ENCODE measurements at regions not wholly inside any gene's neighbourhood (a gene's known extent, or its start where the extent isn't known, plus 50 kb on each side); places are given as distances from the start of the nearest gene placed in this dataset.

DNA sequence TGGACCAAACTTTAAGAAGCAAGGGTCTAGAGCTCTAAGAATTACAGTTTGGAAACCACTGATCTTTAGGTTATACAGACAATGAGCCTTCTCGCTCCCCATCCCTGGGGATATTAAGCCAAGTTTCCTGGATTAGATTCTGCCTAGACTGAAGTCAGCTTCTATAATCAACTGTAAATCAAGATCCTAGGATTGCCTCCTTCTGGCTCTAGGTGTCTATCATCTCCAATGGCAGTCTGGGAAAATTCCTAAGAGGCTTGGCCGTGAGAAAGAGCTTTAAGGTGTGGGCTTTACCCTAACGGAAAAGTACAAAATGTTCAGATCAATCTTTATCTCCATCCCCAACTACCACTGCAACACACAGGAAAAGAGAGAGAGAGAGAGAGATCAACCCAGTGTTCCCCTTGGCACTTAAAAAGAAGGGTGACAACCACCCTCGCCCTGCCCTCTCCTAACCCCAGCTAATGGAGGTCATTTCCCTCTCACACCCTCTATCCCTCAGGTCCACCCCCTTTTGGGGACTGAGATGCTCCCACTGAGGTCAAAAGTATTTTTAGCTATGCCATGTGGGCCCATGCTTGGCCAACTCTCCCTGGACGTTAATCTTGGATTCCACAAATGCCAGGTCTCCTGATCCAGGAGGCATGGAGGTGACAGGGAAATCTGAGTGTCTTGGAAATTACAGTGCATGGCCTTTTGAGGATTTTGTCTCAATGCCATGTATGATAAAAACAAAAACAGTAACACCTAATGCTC is 202.8 kb upstream of the BCL6 start:
- Histone ChIP-seq H3K9ac (no peak overlapping the region), H3K79me2 (no peaks in the 10 kb centered on the region), H3K4me3 (ENCODE audit: low read depth, low read length) (no peak overlapping the region), H3K4me2 (ENCODE audit: low read length) (no peak overlapping the region), H2AFZ (no peak overlapping the region), H3K9me3 (ENCODE audit: control insufficient read depth, low read length) (no peaks in the 10 kb centered on the region), H3K27ac (no peak overlapping the region), H3K4me1 (peaks cover 11% of the 10 kb centered on the region), H3K36me3 (ENCODE audit: control insufficient read depth, insufficient read depth, low read length) (no peaks in the 10 kb centered on the region), H3K27me3 (ENCODE audit: control insufficient read depth, insufficient read depth, low read length) (no peaks in the 10 kb centered on the region)
- TF ChIP-seq, protein P1, sequence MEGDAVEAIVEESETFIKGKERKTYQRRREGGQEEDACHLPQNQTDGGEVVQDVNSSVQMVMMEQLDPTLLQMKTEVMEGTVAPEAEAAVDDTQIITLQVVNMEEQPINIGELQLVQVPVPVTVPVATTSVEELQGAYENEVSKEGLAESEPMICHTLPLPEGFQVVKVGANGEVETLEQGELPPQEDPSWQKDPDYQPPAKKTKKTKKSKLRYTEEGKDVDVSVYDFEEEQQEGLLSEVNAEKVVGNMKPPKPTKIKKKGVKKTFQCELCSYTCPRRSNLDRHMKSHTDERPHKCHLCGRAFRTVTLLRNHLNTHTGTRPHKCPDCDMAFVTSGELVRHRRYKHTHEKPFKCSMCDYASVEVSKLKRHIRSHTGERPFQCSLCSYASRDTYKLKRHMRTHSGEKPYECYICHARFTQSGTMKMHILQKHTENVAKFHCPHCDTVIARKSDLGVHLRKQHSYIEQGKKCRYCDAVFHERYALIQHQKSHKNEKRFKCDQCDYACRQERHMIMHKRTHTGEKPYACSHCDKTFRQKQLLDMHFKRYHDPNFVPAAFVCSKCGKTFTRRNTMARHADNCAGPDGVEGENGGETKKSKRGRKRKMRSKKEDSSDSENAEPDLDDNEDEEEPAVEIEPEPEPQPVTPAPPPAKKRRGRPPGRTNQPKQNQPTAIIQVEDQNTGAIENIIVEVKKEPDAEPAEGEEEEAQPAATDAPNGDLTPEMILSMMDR (IDR thresholded peaks at IDR 0.05), result no peak

DNA sequence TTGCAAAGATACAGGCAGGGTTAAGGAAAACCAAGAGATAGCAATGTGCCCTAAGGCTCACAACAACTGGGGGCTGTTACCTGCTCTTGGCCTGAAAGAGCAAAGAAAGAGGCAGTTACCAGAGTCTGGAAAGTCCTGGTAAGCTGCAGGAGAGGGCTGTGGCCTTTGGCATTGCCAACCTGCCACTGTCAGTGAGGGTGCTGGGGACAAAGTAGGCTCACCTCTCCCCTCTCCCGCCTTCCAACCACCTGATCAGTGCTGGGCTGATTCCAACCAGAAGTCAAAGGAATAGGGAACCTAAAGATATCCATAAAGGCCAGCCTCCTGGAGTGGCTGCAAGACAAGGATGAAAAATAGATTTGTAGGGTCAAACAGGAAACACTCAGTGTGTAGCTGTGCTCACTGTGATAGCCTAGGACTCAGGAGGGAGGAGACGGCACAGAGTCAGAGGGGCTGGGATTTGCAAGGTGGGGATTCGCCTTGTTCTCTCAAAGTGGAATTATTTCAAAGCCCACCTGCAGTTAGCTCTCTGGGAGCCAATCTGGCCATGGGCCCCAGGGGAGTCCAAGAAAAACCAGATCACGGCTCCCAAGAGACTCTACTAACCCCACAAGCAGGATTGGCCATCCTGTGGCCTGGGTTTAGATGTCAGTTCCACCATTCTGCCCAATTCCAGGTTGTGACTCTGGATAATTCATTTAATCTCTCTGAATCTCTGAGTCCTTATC is 204.0 kb upstream of the BCL6 start:
- Histone ChIP-seq H3K4me3 (ENCODE audit: low read depth, low read length) (no peak overlapping the region), H3K9me3 (ENCODE audit: control insufficient read depth, low read length) (no peaks in the 10 kb centered on the region), H3K4me1 (peaks cover 11% of the 10 kb centered on the region), H2AFZ (no peak overlapping the region), H3K4me2 (ENCODE audit: low read length) (no peak overlapping the region), H3K36me3 (ENCODE audit: control insufficient read depth, insufficient read depth, low read length) (no peaks in the 10 kb centered on the region), H3K79me2 (no peaks in the 10 kb centered on the region), H3K27me3 (ENCODE audit: control insufficient read depth, insufficient read depth, low read length) (no peaks in the 10 kb centered on the region), H3K9ac (no peak overlapping the region), H3K27ac (no peak overlapping the region)
- TF ChIP-seq, protein P1 (IDR thresholded peaks at IDR 0.05), result no peak

DNA sequence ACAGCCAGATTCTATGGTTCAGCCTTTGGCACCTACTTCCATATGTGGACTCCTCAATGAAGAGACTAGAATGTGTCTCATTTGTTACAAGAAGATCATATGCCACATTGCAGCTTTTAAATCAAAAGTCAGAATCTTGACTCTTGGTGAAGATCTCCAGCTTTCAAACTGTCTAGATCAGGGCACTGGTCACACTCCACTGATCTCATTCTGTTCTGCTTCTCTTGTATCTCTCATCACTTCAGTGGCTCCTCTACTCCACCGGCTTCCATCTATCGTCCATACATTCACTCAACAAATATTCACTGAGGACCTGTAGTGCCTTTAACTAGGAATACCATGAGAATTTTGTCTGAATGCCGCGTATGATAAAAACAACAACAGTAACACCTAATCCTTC is 203.3 kb upstream of the LPP start:
- no peaks in the 10 kb centered on the region for H3K36me3 ChIP-seq (ENCODE audit: control insufficient read depth, insufficient read depth, low read length)
- H3K4me1 ChIP-seq, result peaks cover 11% of the 10 kb centered on the region
- no peak overlapping the region for H3K4me2 ChIP-seq (ENCODE audit: low read length)
- H3K79me2 ChIP-seq, result no peaks in the 10 kb centered on the region
- no peak overlapping the region for H3K4me3 ChIP-seq (ENCODE audit: low read depth, low read length)
- H3K27ac ChIP-seq, result no peak overlapping the region
- no peaks in the 10 kb centered on the region for H3K9me3 ChIP-seq (ENCODE audit: control insufficient read depth, low read length)
- H2AFZ ChIP-seq, result no peak overlapping the region
- TF ChIP-seq, protein P1 (IDR thresholded peaks at IDR 0.05), result no peak
- H3K27me3 ChIP-seq (ENCODE audit: control insufficient read depth, insufficient read depth, low read length), result no peaks in the 10 kb centered on the region
- no peak overlapping the region for H3K9ac ChIP-seq

DNA sequence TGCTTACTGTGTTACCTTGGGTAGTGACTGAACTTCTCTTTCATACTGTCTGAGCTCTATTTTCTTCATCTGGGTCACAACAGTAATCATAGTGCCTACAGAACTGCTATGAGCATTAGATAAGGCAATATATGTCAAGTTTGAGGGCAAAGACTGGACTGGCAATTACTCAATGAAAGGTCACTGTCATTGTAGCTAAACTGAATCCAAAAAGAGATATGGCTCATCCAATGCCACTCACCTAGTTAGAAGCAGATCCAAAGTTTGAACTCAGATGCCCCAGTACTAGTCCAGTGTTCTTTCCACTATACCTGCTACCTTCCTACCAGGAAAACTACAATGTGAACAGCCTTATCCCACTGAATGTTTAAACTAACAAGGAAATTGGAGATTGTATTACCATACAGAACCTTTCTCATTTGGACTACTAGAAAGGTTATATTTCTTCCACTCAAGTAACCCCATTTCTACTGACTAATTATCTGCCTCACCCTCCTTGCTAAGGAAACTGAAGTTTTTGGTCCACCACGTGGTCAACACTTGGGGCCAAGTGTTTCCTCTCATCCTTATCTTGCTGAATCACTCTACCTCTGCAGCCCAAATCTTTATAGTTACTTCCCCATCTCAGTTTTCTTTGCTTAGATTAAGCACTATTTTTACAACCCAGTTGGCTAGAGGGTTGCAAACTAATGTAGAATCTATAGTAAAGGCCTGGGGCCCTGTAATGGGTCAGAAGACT is 202.3 kb upstream of the LPP start:
- Histone ChIP-seq H3K27ac (no peak overlapping the region), H3K36me3 (ENCODE audit: control insufficient read depth, insufficient read depth, low read length) (no peaks in the 10 kb centered on the region), H3K9ac (no peak overlapping the region), H3K27me3 (ENCODE audit: control insufficient read depth, insufficient read depth, low read length) (no peaks in the 10 kb centered on the region), H3K4me2 (ENCODE audit: low read length) (no peak overlapping the region), H3K4me3 (ENCODE audit: low read depth, low read length) (no peak overlapping the region), H3K9me3 (ENCODE audit: control insufficient read depth, low read length) (no peaks in the 10 kb centered on the region), H2AFZ (no peak overlapping the region), H3K4me1 (peaks cover 11% of the 10 kb centered on the region), H3K79me2 (no peaks in the 10 kb centered on the region)
- TF ChIP-seq, protein P1 (IDR thresholded peaks at IDR 0.05), result no peak
